ENCODE measurements at regions not wholly inside any gene's neighbourhood (a gene's known extent, or its start where the extent isn't known, plus 50 kb on each side); places are given as distances from the start of the nearest gene placed in this dataset.

DNA sequence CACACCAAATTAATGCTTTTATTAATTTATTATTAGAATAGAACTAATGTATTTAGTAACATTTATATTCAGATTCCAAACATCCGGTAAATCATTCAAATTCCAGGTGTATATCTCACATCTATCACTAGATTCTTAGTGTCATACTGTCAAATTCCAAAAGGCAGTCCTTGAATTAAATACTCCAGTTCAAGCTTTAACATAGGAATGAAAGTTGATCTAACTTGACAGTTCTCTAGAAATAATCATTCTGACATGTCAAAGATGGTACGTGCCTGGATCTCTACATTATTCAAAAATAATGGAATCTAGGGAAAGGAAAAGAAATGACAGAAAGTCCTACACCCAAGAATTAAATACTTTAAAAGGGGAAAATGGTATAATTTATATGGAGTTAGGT lies 1161.5 kb downstream of the PCDH9 start:
- TF ChIP-seq GATA3 (IDR thresholded peaks at IDR 0.05; ENCODE audit: low read depth, low read length) = no peak
- TF ChIP-seq GATA2 (IDR thresholded peaks at IDR 0.05; ENCODE audit: low read depth, low read length) = no peak
